ENCODE measurements at regions not wholly inside any gene's neighbourhood (a gene's known extent, or its start where the extent isn't known, plus 50 kb on each side); places are given as distances from the start of the nearest gene placed in this dataset.

DNA sequence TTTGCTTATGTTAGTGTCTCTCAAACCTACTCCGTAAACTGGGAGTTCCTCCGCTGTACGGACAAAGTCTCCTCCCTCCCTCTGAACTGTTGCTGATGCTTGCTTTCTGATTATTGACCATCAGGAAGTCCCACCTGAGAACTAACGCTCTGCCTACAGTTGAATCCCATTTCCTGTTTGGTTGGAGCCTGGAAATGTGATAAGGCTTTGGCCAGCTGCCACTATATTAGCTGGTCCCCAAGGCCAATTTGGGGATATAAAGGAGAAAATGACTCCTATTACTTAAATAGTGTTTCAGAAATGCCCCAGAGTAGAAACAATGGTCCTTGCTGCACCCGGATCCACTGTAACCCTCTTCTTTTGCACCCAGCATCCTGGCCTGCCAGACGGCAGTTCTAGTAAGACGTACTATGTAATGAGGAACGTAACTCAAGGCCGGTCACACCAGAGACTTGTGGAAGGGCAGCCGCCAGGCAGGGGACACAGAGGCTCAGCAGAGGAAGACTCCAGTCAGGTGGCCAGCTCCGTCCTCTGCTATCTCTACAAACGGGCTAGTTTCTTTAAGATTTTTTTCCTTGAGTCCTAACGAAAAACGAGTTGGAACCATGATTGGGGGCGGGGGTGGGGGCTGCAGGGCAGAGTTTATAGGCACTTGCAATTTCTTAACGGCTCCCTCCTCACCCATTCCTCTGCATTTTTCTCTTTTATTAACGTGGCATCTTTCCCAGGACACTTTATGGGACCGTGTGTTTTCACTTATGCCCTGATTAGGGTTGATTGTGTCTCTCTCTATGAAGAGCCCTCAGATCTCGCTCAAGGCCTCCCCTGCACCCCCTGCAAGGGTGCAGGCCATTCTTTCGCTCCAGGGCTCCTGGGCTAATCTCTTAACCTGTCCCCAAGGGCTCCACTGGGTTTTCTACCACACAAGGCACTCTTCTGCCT, 72.8 kb upstream of the CDON start:
- TF ChIP-seq, protein P1, sequence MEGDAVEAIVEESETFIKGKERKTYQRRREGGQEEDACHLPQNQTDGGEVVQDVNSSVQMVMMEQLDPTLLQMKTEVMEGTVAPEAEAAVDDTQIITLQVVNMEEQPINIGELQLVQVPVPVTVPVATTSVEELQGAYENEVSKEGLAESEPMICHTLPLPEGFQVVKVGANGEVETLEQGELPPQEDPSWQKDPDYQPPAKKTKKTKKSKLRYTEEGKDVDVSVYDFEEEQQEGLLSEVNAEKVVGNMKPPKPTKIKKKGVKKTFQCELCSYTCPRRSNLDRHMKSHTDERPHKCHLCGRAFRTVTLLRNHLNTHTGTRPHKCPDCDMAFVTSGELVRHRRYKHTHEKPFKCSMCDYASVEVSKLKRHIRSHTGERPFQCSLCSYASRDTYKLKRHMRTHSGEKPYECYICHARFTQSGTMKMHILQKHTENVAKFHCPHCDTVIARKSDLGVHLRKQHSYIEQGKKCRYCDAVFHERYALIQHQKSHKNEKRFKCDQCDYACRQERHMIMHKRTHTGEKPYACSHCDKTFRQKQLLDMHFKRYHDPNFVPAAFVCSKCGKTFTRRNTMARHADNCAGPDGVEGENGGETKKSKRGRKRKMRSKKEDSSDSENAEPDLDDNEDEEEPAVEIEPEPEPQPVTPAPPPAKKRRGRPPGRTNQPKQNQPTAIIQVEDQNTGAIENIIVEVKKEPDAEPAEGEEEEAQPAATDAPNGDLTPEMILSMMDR (IDR thresholded peaks at IDR 0.05; ENCODE audit: borderline replicate concordance, extremely low read depth, low read length, poor library complexity, severe bottlenecking): no peak
- TF ChIP-seq EZH2 (IDR thresholded peaks at IDR 0.05; ENCODE audit: borderline replicate concordance, low read depth, low read length, severe bottlenecking): no peak

Data from DND-41 (cell line).